K562 (cell line): ENCODE measurements at regions not wholly inside any gene's neighbourhood (a gene's known extent, or its start where the extent isn't known, plus 50 kb on each side); places are given as distances from the start of the nearest gene placed in this dataset.

Experiments
- ATAC-seq: fragments of 200-7000 bp; cut with Tn5 transposase; 3 replicates; pipeline ENCODE4 v1.9.1; 2020; ENCODE audit warnings: moderate library complexity
- BruUV-seq: library from RNA; stranded (reverse); fragments of 400-500 nt; replicated peaks from 2 replicates; lab custom pipeline; 2021; lab: Mats Ljungman, UMichigan
- CTCF ChIA-PET: fragments of 300-600 bp; formaldehyde crosslinking; extraction: SDS; loops from one replicate; lab custom pipeline; 2021; ENCODE audit warnings: low intra/inter-chr PET ratio; lab: Yijun Ruan, JAX
- POLR2A ChIA-PET: fragments of 300-600, 350-650 bp; sonication (Branson Sonifier 250); formaldehyde crosslinking; extraction: SDS; loops from one replicate; lab custom pipeline; 2021; ENCODE audit warnings: antibody characterized with exemption, inconsistent platforms; lab: Yijun Ruan, JAX
- DNase-seq, 4 experiments: peaks; one replicate each; pipeline versions ENCODE4 v3.0.0 to v3.0.0-alpha.2; 2011 to 2018; ENCODE audit warnings: low spot score in 3 of 4, mixed read lengths in 3 of 4; ENCODE audit errors: extremely low read depth in 1 of 4
- FAIRE-seq: peaks from 2 replicates; lab custom pipeline; 2011; peaks lifted over from hg19 to GRCh38; lab: Jason Lieb, UNC
- H2AFZ ChIP-seq: 2 replicates; pipeline ENCODE4 v1.6.0; 2011; ENCODE audit warnings: low read depth, low read length, control low read depth, inconsistent platforms
- H3K27ac ChIP-seq: fragments of 200-600 bp; 3 replicates; pipeline ENCODE4 v1.8.0; 2011; ENCODE audit warnings: low read depth, mild to moderate bottlenecking, control low read depth, inconsistent platforms, low read length, moderate library complexity, mixed read lengths; ENCODE audit errors: extremely low read depth
- H3K27me3 ChIP-seq, 2 experiments: fragments of 300-600 bp in 1 of 2; 2 replicates in 1 of 2; 3 replicates in 1 of 2; pipeline versions ENCODE4 v1.6.0 to v1.8.0; 2011; ENCODE audit warnings: inconsistent platforms in 2 of 2, low read length in 2 of 2, mild to moderate bottlenecking in 1 of 2, mixed read lengths in 1 of 2, moderate library complexity in 1 of 2; ENCODE audit not compliant: control insufficient read depth in 2 of 2, insufficient read depth in 2 of 2
- H3K36me3 ChIP-seq: fragments of 300-600 bp; 3 replicates; pipeline ENCODE4 v1.8.0; 2011; ENCODE audit warnings: mild to moderate bottlenecking, low read length, inconsistent platforms; ENCODE audit not compliant: control insufficient read depth, insufficient read depth
- H3K4me1 ChIP-seq, 2 experiments: fragments of 200-600 bp in 1 of 2; replicated peaks in 1 of 2; 2 replicates in 1 of 2; 3 replicates in 1 of 2; pipeline versions ENCODE4 v1.5.1 to v1.8.0; 2011; ENCODE audit warnings: inconsistent platforms in 2 of 2, low read length in 2 of 2, mild to moderate bottlenecking in 1 of 2, mixed read lengths in 1 of 2, moderate library complexity in 1 of 2; ENCODE audit not compliant: control insufficient read depth in 2 of 2, insufficient read depth in 2 of 2
- H3K4me2 ChIP-seq: 2 replicates; pipeline ENCODE4 v1.6.1; 2011; ENCODE audit warnings: low read length, control low read depth, inconsistent platforms, mixed read lengths; ENCODE audit not compliant: insufficient read depth
- H3K4me3 ChIP-seq: fragments of 200-600 bp; sonication (generic), shearing (Covaris generic); 2 replicates; pipeline ENCODE4 v1.5.1; 2016; ENCODE audit warnings: control low read depth, inconsistent platforms
- H3K79me2 ChIP-seq: fragments of 200-600 bp; 3 replicates; pipeline ENCODE4 v1.8.0; 2011; ENCODE audit warnings: low read length, inconsistent platforms; ENCODE audit not compliant: control insufficient read depth, insufficient read depth
- H3K9ac ChIP-seq, 2 experiments: 2 replicates each; pipeline versions ENCODE4 v1.6.0 to v1.6.1; 2011; ENCODE audit warnings: low read depth in 2 of 2, low read length in 2 of 2, control low read depth in 1 of 2, inconsistent platforms in 1 of 2, mild to moderate bottlenecking in 1 of 2, mixed read lengths in 1 of 2; ENCODE audit not compliant: insufficient read depth in 1 of 2
- H3K9me1 ChIP-seq: one replicate; pipeline ENCODE4 v1.6.0; 2011; ENCODE audit warnings: inconsistent platforms, mild to moderate bottlenecking, low read length, moderate library complexity; ENCODE audit not compliant: control insufficient read depth, insufficient read depth
- H3K9me3 ChIP-seq: replicated peaks from 2 replicates; pipeline ENCODE4 v1.5.1; 2011; ENCODE audit warnings: low read depth, low read length, inconsistent platforms; ENCODE audit not compliant: control insufficient read depth, insufficient read depth
- H4K20me1 ChIP-seq: replicated peaks from 2 replicates; pipeline ENCODE4 v1.6.1; 2011; ENCODE audit warnings: low read length, inconsistent platforms, mixed read lengths; ENCODE audit not compliant: control insufficient read depth, insufficient read depth
- ARID3A ChIP-seq: IDR thresholded peaks from 2 replicates; pipeline ENCODE4 v1.6.1; 2012; ENCODE audit warnings: low read depth, low read length, improper control_type of control experiment, borderline replicate concordance
- CBX3 ChIP-seq, 2 experiments: IDR thresholded peaks; 1 replicate in 1 of 2; 2 replicates in 1 of 2; pipeline ENCODE4 v1.6.1; 2012; ENCODE audit warnings: inconsistent platforms in 2 of 2, low read length in 2 of 2, borderline replicate concordance in 1 of 2, control low read depth in 1 of 2
- FOXK1 ChIP-seq: sonication (generic); formaldehyde crosslinking; IDR thresholded peaks from 2 replicates; pipeline ENCODE4 v1.8.0; 2022; ENCODE audit warnings: missing genetic modification reagents, mild to moderate bottlenecking, borderline replicate concordance
- KLF10 ChIP-seq: fragments of 250-450 bp; sonication (Bioruptor Pico); IDR thresholded peaks from 2 replicates; pipeline ENCODE4 v1.6.1; 2021; ENCODE audit warnings: matching md5 sums
- RAD21 ChIP-seq, 2 experiments: fragments of 250-450 bp in 1 of 2; fragments of 450-650 bp in 1 of 2; sonication (Bioruptor Pico) in 1 of 2; formaldehyde crosslinking in 1 of 2; IDR thresholded peaks in 1 of 2; conservative IDR thresholded peaks in 1 of 2; 2 replicates each; pipeline versions ENCODE4 v1.4.0 to v1.8.0; 2020 to 2022; ENCODE audit warnings: mild to moderate bottlenecking in 2 of 2, moderate library complexity in 1 of 2
- RBM17 ChIP-seq: fragments of 200-400 bp; formaldehyde crosslinking; IDR thresholded peaks from 2 replicates; pipeline ENCODE4 v1.6.1; 2017; ENCODE audit warnings: low read depth, mild to moderate bottlenecking, low read length, borderline replicate concordance
- RFX5 ChIP-seq: IDR thresholded peaks from 2 replicates; pipeline ENCODE4 v1.6.1; 2011; ENCODE audit warnings: low read depth, mild to moderate bottlenecking, improper control_type of control experiment, low read length
- ZNF134 ChIP-seq: fragments of 250-450 bp; sonication (Bioruptor Pico); conservative IDR thresholded peaks from 2 replicates; pipeline ENCODE4 v1.4.0; 2020
- ZNF282 ChIP-seq: sonication (generic); formaldehyde crosslinking; IDR thresholded peaks from 2 replicates; pipeline ENCODE4 v1.8.1; 2023; ENCODE audit warnings: missing genetic modification reagents
- ZNF408 ChIP-seq: fragments of 250-450 bp; sonication (Bioruptor Pico); IDR thresholded peaks from 2 replicates; pipeline ENCODE4 v1.4.0; 2020; ENCODE audit warnings: low read depth, mild to moderate bottlenecking, moderate library complexity
- ZNF511 ChIP-seq: sonication (generic); formaldehyde crosslinking; IDR thresholded peaks from 2 replicates; pipeline ENCODE4 v1.8.0; 2022; ENCODE audit warnings: mild to moderate bottlenecking, missing genetic modification reagents
- ZNF778 ChIP-seq: fragments of 450-650 bp; formaldehyde crosslinking; IDR thresholded peaks from 2 replicates; pipeline ENCODE4 v1.4.0; 2020; ENCODE audit warnings: mild to moderate bottlenecking, moderate library complexity
- in situ Hi-C: fragments of 300-500 bp; cut with MboI; formaldehyde crosslinking; loops from 4 replicates; pipeline ENCODE4 v1.15.0; 2018; ENCODE audit warnings: inconsistent platforms, mixed read lengths
- intact Hi-C: fragments of 100-400 bp; cut with micrococcal nuclease; formaldehyde crosslinking; loops from 2 replicates; pipeline ENCODE4 v1.14.2; 2022

- no peaks in the 10 kb centered on the region for H3K79me2 ChIP-seq
- H3K36me3 ChIP-seq, result no peaks in the 10 kb centered on the region
- peaks cover 0 to 12% of the 10 kb centered on the region in 2 experiments; a peak in 1 of 5 replicates for H3K27me3 ChIP-seq
- H3K9me3 ChIP-seq, result no peaks in the 10 kb centered on the region
- DNase-seq (no peak), ATAC-seq (no peak), FAIRE-seq (no peak)
- no peak for TF ChIP-seq ZNF778 (CRISPR knock-in tag)
- TF ChIP-seq ZNF282 (CRISPR knock-in tag), result no peak
- no peak for TF ChIP-seq CBX3 (IDR thresholded peaks at IDR 0.05; ENCODE audit: borderline replicate concordance in 1 of 2, low read length in 2 of 2)
- no peak for TF ChIP-seq RAD21 (CRISPR knock-in tag; conservative IDR thresholded peaks at IDR 0.05 in 1 of 2, IDR thresholded peaks at IDR 0.05 in 1 of 2)
- no peak for TF ChIP-seq FOXK1 (CRISPR knock-in tag)
- TF ChIP-seq RBM17, result no peak
- no peak for TF ChIP-seq ARID3A
- TF ChIP-seq KLF10 (CRISPR knock-in tag), result no peak
- no peak for TF ChIP-seq ZNF511 (CRISPR knock-in tag)
- no peak for TF ChIP-seq RFX5
- no peak for TF ChIP-seq ZNF134 (CRISPR knock-in tag)
- no peak for TF ChIP-seq ZNF408 (CRISPR knock-in tag)
- H3K9me1 ChIP-seq, result no peaks in the 10 kb centered on the region
- H2AFZ ChIP-seq, result no peak overlapping the region
- CTCF ChIA-PET, result no interaction called here
- H4K20me1 ChIP-seq, result 0 out of 2 replicates have a peak, but pooled peaks cover 3% of the 10 kb centered on the region
- intact Hi-C loops, result no loop called here
- POLR2A ChIA-PET, result no interaction called here
- no peak overlapping the region for H3K9ac ChIP-seq
- H3K4me3 ChIP-seq, result no peak overlapping the region
- H3K27ac ChIP-seq, result no peak overlapping the region
- H3K4me1 ChIP-seq, result no peaks in the 10 kb centered on the region
- H3K4me2 ChIP-seq, result no peak overlapping the region
- in situ Hi-C loops, result no loop called here
- no TSS peak for BruUV-seq
Measured at GRCh38 chr2:126568734-126569133, 87.2 kb upstream of the GYPC start.
